OCI-LY1 (cell line): ENCODE measurements at regions not wholly inside any gene's neighbourhood (a gene's known extent, or its start where the extent isn't known, plus 50 kb on each side); places are given as distances from the start of the nearest gene placed in this dataset.

ENCODE experiments used
- H2AFZ ChIP-seq: fragments of 200-600 bp; sonication (generic), shearing (Covaris generic); 2 replicates; pipeline ENCODE4 v1.6.0; 2014; ENCODE audit warnings: antibody characterized with exemption, mild to moderate bottlenecking, low read length
- H3F3A ChIP-seq: fragments of 200-600 bp; sonication (generic), shearing (Covaris generic); 2 replicates; pipeline ENCODE4 v1.6.0; 2014; ENCODE audit warnings: mild to moderate bottlenecking, antibody characterized with exemption, low read length, moderate library complexity; ENCODE audit not compliant: insufficient read depth
- H3K27ac ChIP-seq: fragments of 200-600 bp; sonication (generic); 2 replicates; pipeline ENCODE4 v1.5.1; 2014; ENCODE audit warnings: low read length, mixed run types, mild to moderate bottlenecking, low read depth; ENCODE audit not compliant: poor library complexity, severe bottlenecking
- H3K27me3 ChIP-seq: fragments of 200-600 bp; sonication (generic); 2 replicates; pipeline ENCODE4 v1.6.0; 2014; ENCODE audit warnings: antibody characterized with exemption, mild to moderate bottlenecking, low read length, moderate library complexity; ENCODE audit not compliant: insufficient read depth
- H3K36me3 ChIP-seq: fragments of 200-600 bp; sonication (generic); 2 replicates; pipeline ENCODE4 v1.6.1; 2014; ENCODE audit warnings: mild to moderate bottlenecking, antibody characterized with exemption, low read length, moderate library complexity, mixed read lengths; ENCODE audit not compliant: insufficient read depth
- H3K4me1 ChIP-seq: fragments of 200-600 bp; sonication (generic); 2 replicates; pipeline ENCODE4 v1.5.1; 2014; ENCODE audit warnings: mild to moderate bottlenecking, low read length, moderate library complexity; ENCODE audit not compliant: insufficient read depth, severe bottlenecking
- H3K4me2 ChIP-seq: fragments of 200-600 bp; sonication (generic), shearing (Covaris generic); 2 replicates; pipeline ENCODE4 v1.6.1; 2014; ENCODE audit warnings: low read length
- H3K4me3 ChIP-seq: fragments of 200-600 bp; sonication (generic); 2 replicates; pipeline ENCODE4 v1.5.1; 2014; ENCODE audit warnings: low read length, low read depth, mild to moderate bottlenecking, mixed read lengths; ENCODE audit not compliant: poor library complexity, severe bottlenecking
- H3K79me2 ChIP-seq: fragments of 200-600 bp; shearing (Covaris generic); 2 replicates; pipeline ENCODE4 v1.6.1; 2016; ENCODE audit warnings: mixed run types, low read length, mixed read lengths; ENCODE audit not compliant: insufficient read depth
- H3K9ac ChIP-seq: fragments of 200-600 bp; sonication (generic), shearing (Covaris generic); 2 replicates; pipeline ENCODE4 v1.6.1; 2014; ENCODE audit warnings: mild to moderate bottlenecking, low read length, mixed read lengths
- H3K9me2 ChIP-seq: fragments of 200-600 bp; sonication (generic), shearing (Covaris generic); 2 replicates; pipeline ENCODE4 v1.6.1; 2014; ENCODE audit warnings: low read depth, mild to moderate bottlenecking, low read length, mixed read lengths
- H3K9me3 ChIP-seq: fragments of 200-600 bp; shearing (Covaris generic); 2 replicates; pipeline ENCODE4 v1.6.1; 2014; ENCODE audit warnings: low read length, mixed read lengths
- H4K20me1 ChIP-seq: fragments of 200-600 bp; sonication (generic), shearing (Covaris generic); 2 replicates; pipeline ENCODE4 v1.6.0; 2016; ENCODE audit warnings: mild to moderate bottlenecking, low read length; ENCODE audit not compliant: insufficient read depth
- CTCF ChIP-seq: fragments of 200-600 bp; sonication (generic), shearing (Covaris generic); IDR thresholded peaks from 2 replicates; pipeline ENCODE4 v1.5.1; 2017; ENCODE audit warnings: mild to moderate bottlenecking, antibody characterized with exemption, low read length, moderate library complexity, mixed read lengths
- EZH2 ChIP-seq: fragments of 200-600 bp; sonication (generic), shearing (Covaris generic); IDR thresholded peaks from 2 replicates; pipeline ENCODE4 v1.8.0; 2017; ENCODE audit warnings: borderline replicate concordance, mixed run types, mild to moderate bottlenecking, antibody characterized with exemption, low read length, moderate library complexity, mixed read lengths

- Histone ChIP-seq H3K9ac (no peak overlapping the region), H4K20me1 (no peaks in the 10 kb centered on the region), H3K27me3 (no peaks in the 10 kb centered on the region), H3K27ac (no peak overlapping the region), H3K4me3 (no peak overlapping the region), H2AFZ (no peak overlapping the region), H3K36me3 (no peaks in the 10 kb centered on the region), H3K79me2 (no peaks in the 10 kb centered on the region), H3K9me2 (no peaks in the 10 kb centered on the region), H3K4me2 (no peak overlapping the region), H3F3A (no peaks in the 10 kb centered on the region), H3K9me3 (no peaks in the 10 kb centered on the region), H3K4me1 (peaks cover 5% of the 10 kb centered on the region)
- no peak for TF ChIP-seq CTCF
- no peak for TF ChIP-seq EZH2
These were observed 1391.0 kb upstream of the ADGRB3 start for GRCh38 chr6:67244037-67244436.

- Histone ChIP-seq H3K27ac (no peak overlapping the region), H3K4me1 (no peaks in the 10 kb centered on the region), H3K4me2 (no peak overlapping the region), H3F3A (no peaks in the 10 kb centered on the region), H2AFZ (no peak overlapping the region), H3K9me3 (no peaks in the 10 kb centered on the region), H3K36me3 (no peaks in the 10 kb centered on the region), H3K27me3 (no peaks in the 10 kb centered on the region), H3K79me2 (no peaks in the 10 kb centered on the region), H3K9ac (no peak overlapping the region), H4K20me1 (no peaks in the 10 kb centered on the region), H3K4me3 (no peak overlapping the region), H3K9me2 (no peaks in the 10 kb centered on the region)
- TF ChIP-seq CTCF (no peak), EZH2 (no peak)
These were observed 1397.8 kb upstream of the ADGRB3 start for GRCh38 chr6:67237277-67237676.

GRCh38 chr6:67231092-67231491, 1404.0 kb upstream of the ADGRB3 start:
- Histone ChIP-seq H3F3A (no peaks in the 10 kb centered on the region), H3K36me3 (no peaks in the 10 kb centered on the region), H3K9me3 (no peaks in the 10 kb centered on the region), H4K20me1 (no peaks in the 10 kb centered on the region), H2AFZ (no peak overlapping the region), H3K4me1 (no peaks in the 10 kb centered on the region), H3K9ac (no peak overlapping the region), H3K27ac (no peak overlapping the region), H3K4me3 (no peak overlapping the region), H3K27me3 (no peaks in the 10 kb centered on the region), H3K4me2 (no peak overlapping the region), H3K9me2 (no peaks in the 10 kb centered on the region), H3K79me2 (no peaks in the 10 kb centered on the region)
- TF ChIP-seq EZH2: no peak
- no peak for TF ChIP-seq CTCF
